HCEC 1CT (cell line): ENCODE measurements at regions not wholly inside any gene's neighbourhood (a gene's known extent, or its start where the extent isn't known, plus 50 kb on each side); places are given as distances from the start of the nearest gene placed in this dataset.

Source experiments
- DNase-seq: peaks from one replicate; pipeline ENCODE4 v3.0.0-alpha.2; 2017

- DNase-seq: no peak
Observed at GRCh38 chr18:45447355-45448265, 167.7 kb upstream of the SLC14A2 start.

DNA sequence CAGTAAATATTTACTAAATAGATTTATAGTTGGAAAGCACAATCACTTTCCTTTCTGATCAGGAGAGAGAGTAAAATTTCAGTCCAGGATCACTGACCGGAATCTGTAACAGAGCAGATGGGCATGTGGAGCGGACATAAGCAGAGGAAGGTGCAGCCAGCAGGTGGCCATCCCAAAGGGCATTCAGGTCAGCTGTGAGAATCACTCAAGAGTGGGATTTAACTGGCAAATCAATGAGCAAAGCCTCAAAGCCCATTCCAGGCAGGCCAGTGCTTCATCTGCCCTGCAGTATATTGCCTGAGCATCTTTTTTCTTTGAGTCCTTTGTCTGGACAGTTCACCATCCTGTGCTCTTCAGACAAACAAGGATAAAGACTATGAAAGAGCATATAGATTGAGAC, 166.4 kb upstream of the SLC14A2 start:
- DNase-seq: no peak

DNA sequence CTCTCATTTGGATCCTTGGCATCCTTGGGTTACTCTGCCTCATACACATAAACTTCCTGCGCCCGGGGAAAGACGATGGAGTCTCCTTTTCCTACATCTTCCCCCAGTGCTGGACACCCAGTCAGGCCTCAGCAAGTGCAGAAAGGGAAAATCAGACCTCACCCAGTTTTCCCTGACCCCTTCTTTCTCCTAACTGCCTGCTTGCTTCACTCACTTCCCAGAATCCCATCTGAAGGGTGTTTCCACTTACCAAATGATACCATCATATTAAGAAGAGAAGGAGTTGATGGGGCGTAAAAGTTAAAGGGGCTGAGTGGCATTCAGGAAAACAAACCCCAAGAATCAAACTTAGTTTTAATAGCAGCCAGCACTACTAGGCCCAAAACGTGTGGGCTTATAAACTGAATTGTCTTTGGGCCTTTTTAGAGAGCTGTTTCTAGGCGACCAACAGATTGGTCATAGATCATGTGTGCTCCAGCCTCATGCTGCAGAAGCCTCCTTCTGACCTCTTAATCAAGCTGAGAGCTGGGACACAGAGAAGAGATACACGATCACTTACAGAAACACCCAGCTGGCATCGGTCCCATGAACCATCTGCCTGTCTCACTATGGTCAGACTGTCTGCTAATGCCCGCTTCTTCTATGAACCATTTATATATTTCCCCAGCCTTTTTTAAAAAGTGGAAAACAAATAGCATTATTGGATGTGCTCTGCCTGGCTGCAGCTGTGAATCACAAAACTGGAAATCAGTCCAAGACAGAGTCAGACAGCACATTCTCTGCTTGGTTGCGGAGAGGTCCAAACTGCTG, 165.7 kb upstream of the SLC14A2 start:
- no peak for DNase-seq

GRCh38 chr18:45456090-45457021, 158.9 kb upstream of the SLC14A2 start:
- DNase-seq: no peak

DNA sequence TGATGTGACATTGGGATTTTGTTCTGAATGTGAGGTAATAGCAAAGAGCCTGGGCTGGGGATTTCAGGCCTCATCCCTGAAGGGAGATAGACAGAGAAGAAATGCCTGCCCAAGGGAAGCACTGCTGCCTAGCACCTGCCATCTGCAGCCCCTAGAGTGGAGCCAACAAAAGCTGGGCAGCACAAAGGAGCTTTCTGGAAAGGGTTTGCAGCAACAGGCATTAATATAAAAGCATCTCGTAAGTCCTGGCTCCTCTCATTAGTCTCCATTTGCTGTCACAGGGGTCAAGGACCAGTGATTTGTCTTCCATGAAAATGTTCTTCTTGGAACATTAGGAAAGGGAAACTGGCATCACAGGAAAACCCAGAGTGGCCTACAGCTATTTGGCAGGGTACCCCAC, 157.2 kb upstream of the SLC14A2 start:
- no peak for DNase-seq

GRCh38 chr18:45462179-45462578, 153.1 kb upstream of the SLC14A2 start:
- no peak for DNase-seq

DNA sequence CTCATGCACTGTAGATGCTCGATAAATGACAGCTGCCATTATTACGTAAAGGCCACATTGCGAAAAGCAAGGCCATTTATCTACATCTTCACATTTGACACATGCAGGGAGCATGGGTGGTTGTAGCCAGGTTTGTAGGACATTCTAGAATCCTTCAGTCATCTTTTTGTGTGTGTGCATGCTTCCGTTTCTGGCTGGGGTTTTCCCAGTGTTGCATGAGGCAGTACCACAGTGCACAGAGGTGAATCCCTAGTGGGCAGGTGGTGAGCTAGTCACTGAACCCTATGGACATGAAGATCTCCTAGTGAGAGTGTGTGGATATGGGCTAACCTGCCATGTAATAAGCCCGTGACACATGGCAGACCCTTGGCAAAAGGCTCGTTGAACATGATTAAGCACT, 151.8 kb upstream of the SLC14A2 start:
- DNase-seq: no peak

GRCh38 chr18:45464619-45465018, 150.7 kb upstream of the SLC14A2 start:
- no peak for DNase-seq

DNA sequence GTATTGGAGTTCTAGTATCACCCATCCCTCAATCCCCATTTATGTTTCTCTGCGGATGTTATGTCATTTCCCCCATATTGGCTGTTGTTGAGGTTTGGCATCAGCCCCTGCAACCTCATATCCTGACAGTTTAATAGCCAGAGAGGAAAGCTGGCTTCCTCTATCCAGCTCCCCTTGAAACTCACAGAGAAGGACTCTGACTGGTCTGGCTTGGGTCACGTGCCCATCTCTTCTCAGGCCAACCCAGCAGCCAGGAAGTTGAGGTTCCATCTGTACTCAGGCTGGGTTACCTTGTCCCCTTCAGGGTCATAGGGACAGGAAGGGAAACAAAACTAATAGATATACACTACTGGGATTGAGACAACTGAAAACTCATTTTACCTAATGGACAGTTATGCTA, 148.0 kb upstream of the SLC14A2 start:
- no peak for DNase-seq

- DNase-seq: no peak
Observed at GRCh38 chr18:45467945-45468344, 147.3 kb upstream of the SLC14A2 start.

- DNase-seq: no peak
Observed at GRCh38 chr18:45478889-45479288, 136.4 kb upstream of the SLC14A2 start.

- no peak for DNase-seq
Observed at GRCh38 chr18:45480219-45481015, 134.9 kb upstream of the SLC14A2 start.

DNA sequence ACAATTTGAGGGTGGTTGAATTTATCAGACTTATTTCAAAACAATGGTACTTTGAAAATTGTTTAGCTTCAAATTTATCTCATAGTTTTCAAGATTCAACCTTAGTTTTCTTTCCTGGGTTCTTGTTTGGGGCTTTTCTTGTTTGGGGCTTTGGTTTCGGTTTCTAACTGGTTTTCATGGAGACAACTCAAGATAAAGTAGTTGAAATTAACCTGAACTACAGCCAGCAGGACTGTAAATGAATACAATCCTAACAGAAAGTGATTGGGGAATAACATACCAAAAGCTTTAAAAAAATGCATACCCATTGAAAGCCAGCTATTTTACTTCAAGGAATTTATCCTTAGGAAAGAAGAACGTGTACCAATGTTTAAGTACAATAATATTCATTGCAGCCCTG, 133.5 kb upstream of the SLC14A2 start:
- DNase-seq: no peak

- no peak for DNase-seq
Observed at GRCh38 chr18:45482286-45482685, 133.0 kb upstream of the SLC14A2 start.

DNA sequence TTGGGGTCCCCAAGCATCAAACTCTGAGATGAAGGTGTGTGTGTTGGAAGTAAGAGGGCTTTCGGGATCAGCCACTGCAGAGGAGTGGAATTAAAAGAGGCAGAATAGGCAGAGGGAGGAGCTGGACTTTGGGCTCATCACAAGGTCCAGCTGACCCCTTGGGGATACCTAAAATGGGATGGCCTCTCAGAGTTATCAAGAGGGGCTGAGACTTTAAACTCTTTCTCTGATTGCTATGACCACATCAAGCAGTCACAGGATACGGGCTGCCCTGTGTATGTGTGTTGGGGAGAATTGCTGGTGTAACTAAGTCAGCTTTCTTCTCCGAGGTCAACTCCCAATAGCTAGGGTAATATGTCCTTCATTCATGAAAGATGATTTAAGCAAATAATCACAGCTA, 127.7 kb upstream of the SLC14A2 start:
- DNase-seq: no peak

GRCh38 chr18:45488645-45489044, 126.6 kb upstream of the SLC14A2 start:
- DNase-seq: no peak

DNA sequence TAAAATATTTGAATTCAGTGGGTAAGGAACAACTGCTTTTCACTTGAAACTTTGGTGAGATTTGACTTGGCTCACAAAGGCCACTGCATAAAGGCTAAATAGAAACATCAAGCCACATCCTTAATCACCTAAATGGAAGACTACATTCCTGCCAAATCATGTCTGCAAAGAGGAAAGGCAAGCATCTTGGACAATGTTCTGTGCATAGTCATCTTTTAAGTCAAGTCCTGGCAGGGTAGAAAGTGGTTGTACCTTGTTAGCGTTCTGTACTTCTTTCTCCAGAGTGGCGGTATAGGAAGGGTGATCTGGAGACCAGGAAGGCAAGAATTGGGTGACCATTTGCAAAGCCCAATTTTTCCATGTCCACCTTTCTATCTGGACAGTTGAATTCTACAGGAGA, 121.4 kb upstream of the SLC14A2 start:
- no peak for DNase-seq

GRCh38 chr18:45494811-45495210, 120.5 kb upstream of the SLC14A2 start:
- no peak for DNase-seq

- no peak for DNase-seq
Observed at GRCh38 chr18:45496741-45497140, 118.5 kb upstream of the SLC14A2 start.

- DNase-seq: no peak
Observed at GRCh38 chr18:45497595-45498286, 117.5 kb upstream of the SLC14A2 start.

DNA sequence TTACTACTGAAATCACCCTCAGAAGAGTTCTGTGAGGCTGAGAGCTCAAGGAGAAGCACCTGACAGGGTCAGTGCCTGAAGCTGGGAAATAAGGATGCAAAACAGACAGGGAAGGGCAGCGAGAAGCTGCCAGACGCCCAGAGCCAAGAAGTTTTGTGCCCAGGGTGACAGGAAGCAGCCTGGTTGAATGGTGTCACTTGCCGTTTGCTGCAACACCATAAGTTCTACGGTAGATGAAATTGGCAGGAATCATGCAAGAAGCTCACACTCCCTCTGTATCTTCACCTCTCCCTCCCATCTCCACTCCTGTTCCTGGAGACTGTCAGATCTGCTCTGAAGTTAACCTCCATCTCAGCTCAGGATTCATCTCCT, 117.0 kb upstream of the SLC14A2 start:
- no peak for DNase-seq

DNA sequence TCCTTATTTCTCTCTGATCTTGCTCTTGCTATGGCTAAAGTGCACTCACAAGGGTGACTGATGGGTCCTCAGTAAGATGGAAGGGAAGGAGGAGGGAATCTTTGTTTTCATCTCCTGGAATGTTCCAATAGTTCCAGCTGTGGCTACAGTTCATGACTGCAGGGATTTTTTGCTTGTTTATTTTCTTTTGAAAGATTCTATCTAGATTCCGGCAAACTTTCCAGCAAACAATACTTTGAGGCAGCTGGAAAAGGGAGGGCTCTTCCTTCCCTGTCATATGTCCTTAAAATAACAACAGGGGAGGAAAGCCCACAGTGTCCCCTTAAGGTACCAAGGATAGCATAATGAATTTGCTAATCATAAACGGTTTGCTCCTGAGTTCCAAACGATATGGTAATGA, 111.3 kb upstream of the SLC14A2 start:
- DNase-seq: no peak
